ENCODE measurements at regions not wholly inside any gene's neighbourhood (a gene's known extent, or its start where the extent isn't known, plus 50 kb on each side); places are given as distances from the start of the nearest gene placed in this dataset.

- H3K27ac Mint-ChIP-seq: no peak overlapping the region
- no peak for TF ChIP-seq CTCF (IDR thresholded peaks at IDR 0.05)
- H3K4me1 Mint-ChIP-seq (ENCODE audit: low read depth): no peaks in the 10 kb centered on the region
- POLR2A ChIA-PET: no interaction called here
- H3K4me3 Mint-ChIP-seq: no peak overlapping the region
- H3K27me3 Mint-ChIP-seq: no peaks in the 10 kb centered on the region
- no peak for DNase-seq
- intact Hi-C loops (cut with micrococcal nuclease): no loop called here
- peaks cover 3% of the 10 kb centered on the region for H3K9me3 Mint-ChIP-seq
- CTCF ChIA-PET: no interaction called here
- no peak for ATAC-seq
- no peaks in the 10 kb centered on the region for H3K36me3 Mint-ChIP-seq (ENCODE audit: low read depth)
Observed at GRCh38 chr12:126558810-126559209, 1493.6 kb downstream of the AACS start.

GRCh38 chr12:126567016-126567415, 1501.8 kb downstream of the AACS start:
- Mint-ChIP-seq H3K4me3 (no peak overlapping the region), H3K27ac (no peak overlapping the region), H3K4me1 (ENCODE audit: low read depth) (no peaks in the 10 kb centered on the region), H3K36me3 (ENCODE audit: low read depth) (no peaks in the 10 kb centered on the region), H3K27me3 (no peaks in the 10 kb centered on the region), H3K9me3 (peaks cover 4% of the 10 kb centered on the region)
- TF ChIP-seq CTCF (IDR thresholded peaks at IDR 0.05): no peak
- ChIA-PET CTCF (no interaction called here), POLR2A (no interaction called here)
- intact Hi-C loops (cut with micrococcal nuclease): no loop called here
- ATAC-seq (no peak), DNase-seq (no peak)

- intact Hi-C loops (cut with micrococcal nuclease): no loop called here
- ATAC-seq (no peak), DNase-seq (no peak)
- CTCF ChIA-PET: no interaction called here
- H3K4me1 Mint-ChIP-seq (ENCODE audit: low read depth): no peaks in the 10 kb centered on the region
- POLR2A ChIA-PET: no interaction called here
- H3K27ac Mint-ChIP-seq: no peak overlapping the region
- H3K4me3 Mint-ChIP-seq: no peak overlapping the region
- no peaks in the 10 kb centered on the region for H3K27me3 Mint-ChIP-seq
- no peaks in the 10 kb centered on the region for H3K36me3 Mint-ChIP-seq (ENCODE audit: low read depth)
- no peak for TF ChIP-seq CTCF (IDR thresholded peaks at IDR 0.05)
- H3K9me3 Mint-ChIP-seq: peaks cover 4% of the 10 kb centered on the region
Observed at GRCh38 chr12:126569706-126570105, 1504.5 kb downstream of the AACS start.

- peaks cover 3% of the 10 kb centered on the region for H3K9me3 Mint-ChIP-seq
- no peak for TF ChIP-seq CTCF (IDR thresholded peaks at IDR 0.05)
- H3K27me3 Mint-ChIP-seq: no peaks in the 10 kb centered on the region
- H3K36me3 Mint-ChIP-seq (ENCODE audit: low read depth): no peaks in the 10 kb centered on the region
- ChIA-PET CTCF (no interaction called here), POLR2A (no interaction called here)
- no peak for ATAC-seq
- H3K4me3 Mint-ChIP-seq: no peak overlapping the region
- intact Hi-C loops (cut with micrococcal nuclease): no loop called here
- no peak overlapping the region for H3K27ac Mint-ChIP-seq
- no peak for DNase-seq
- no peaks in the 10 kb centered on the region for H3K4me1 Mint-ChIP-seq (ENCODE audit: low read depth)
Observed at GRCh38 chr12:126570566-126570965, 1505.3 kb downstream of the AACS start.

- Mint-ChIP-seq H3K4me1 (ENCODE audit: low read depth) (no peaks in the 10 kb centered on the region), H3K36me3 (ENCODE audit: low read depth) (no peaks in the 10 kb centered on the region), H3K9me3 (no peaks in the 10 kb centered on the region), H3K27me3 (no peaks in the 10 kb centered on the region), H3K27ac (no peak overlapping the region), H3K4me3 (no peak overlapping the region)
- intact Hi-C loops (cut with micrococcal nuclease): no loop called here
- ChIA-PET CTCF (no interaction called here), POLR2A (no interaction called here)
- no peak for ATAC-seq
- no peak for DNase-seq
- TF ChIP-seq CTCF (IDR thresholded peaks at IDR 0.05): no peak
Observed at GRCh38 chr12:126572170-126572569, 1506.9 kb downstream of the AACS start.
